Activated T-helper 2 cell treated with anti-CD3 and anti-CD28 coated beads, Interferon-gamma antibody, Interleukin-2, Interleukin-4, amounts not matched to agents 10 μg/mL and 5 μg/mL and 100 μg/mL, durations not matched to agents 14 hours and 24 hours and 36 hours (primary cell): ENCODE measurements at regions not wholly inside any gene's neighbourhood (a gene's known extent, or its start where the extent isn't known, plus 50 kb on each side); places are given as distances from the start of the nearest gene placed in this dataset.
"Not testable (repeated sequence)": the region's sequence is repeated elsewhere in the genome, so short reads cannot be mapped to it uniquely, and the experiment has no call there.

Source experiments
- DNase-seq: peaks from one replicate; pipeline ENCODE4 v3.0.0; 2021; ENCODE audit warnings: low spot score
- H3K27ac Mint-ChIP-seq: one replicate; pipeline ENCODE4 v1.8.0; 2021; ENCODE audit warnings: mixed read lengths
- H3K27me3 Mint-ChIP-seq: one replicate; pipeline ENCODE4 v1.8.0; 2021; ENCODE audit warnings: low read depth, mixed read lengths
- H3K36me3 Mint-ChIP-seq: one replicate; pipeline ENCODE4 v1.8.0; 2021; ENCODE audit warnings: low read depth, mixed read lengths
- H3K4me1 Mint-ChIP-seq: one replicate; pipeline ENCODE4 v1.8.0; 2021; ENCODE audit warnings: low read depth, mixed read lengths
- H3K4me3 Mint-ChIP-seq: one replicate; pipeline ENCODE4 v1.8.0; 2021; ENCODE audit warnings: low read depth, mild to moderate bottlenecking, moderate library complexity, mixed read lengths
- H3K9me3 Mint-ChIP-seq: one replicate; pipeline ENCODE4 v1.8.0; 2021; ENCODE audit warnings: mixed read lengths
- intact Hi-C: fragments of 100-400 bp; cut with micrococcal nuclease; formaldehyde crosslinking; loops from one replicate; pipeline ENCODE4 v1.15.1; 2023

DNA sequence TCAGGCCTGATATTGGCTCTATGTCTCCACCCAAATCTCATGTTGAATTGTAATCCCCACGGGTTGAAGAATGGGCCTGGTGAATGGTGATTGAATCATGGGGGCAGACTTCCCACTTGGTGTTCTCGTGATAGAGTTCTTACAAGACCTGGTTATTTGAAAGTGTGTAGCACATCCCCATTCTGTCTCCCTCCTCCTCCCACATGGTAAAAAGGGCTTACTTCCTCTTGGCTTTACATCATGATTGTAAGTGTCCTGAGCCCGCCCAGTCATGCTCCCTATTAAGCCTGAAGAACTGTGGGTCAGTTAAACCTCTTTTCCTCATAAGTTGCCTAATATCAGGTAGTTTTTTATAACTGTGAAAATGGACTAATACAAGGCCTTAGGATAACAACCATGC, 158.8 kb upstream of the ZNG1F start:
- H3K4me3 Mint-ChIP-seq, H3K36me3 Mint-ChIP-seq, intact Hi-C loops, H3K27me3 Mint-ChIP-seq, H3K27ac Mint-ChIP-seq, DNase-seq, H3K9me3 Mint-ChIP-seq, H3K4me1 Mint-ChIP-seq: not testable (repeated sequence)

DNA sequence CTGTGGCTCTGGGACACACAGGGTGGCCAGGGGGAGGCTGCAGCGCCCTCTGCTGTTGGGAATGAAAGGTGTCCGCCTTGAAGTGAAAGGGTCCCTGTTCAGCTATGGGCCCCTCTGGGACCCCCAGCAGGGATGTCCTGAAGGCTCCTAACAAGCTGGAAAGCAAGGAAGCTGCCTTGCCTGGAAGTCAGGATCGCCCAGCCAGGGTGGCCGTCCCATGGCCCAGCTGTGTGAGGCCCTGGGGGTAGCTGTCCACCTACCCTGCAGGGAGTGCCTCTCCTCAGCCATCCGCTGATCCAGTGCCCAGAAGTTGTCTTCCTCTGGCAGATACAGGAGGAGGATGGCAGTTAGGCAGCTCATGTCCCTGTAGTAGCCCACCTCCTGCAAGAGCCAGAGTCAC, 143.4 kb upstream of the ZNG1F start:
- H3K4me1 Mint-ChIP-seq, H3K4me3 Mint-ChIP-seq, H3K9me3 Mint-ChIP-seq, H3K27me3 Mint-ChIP-seq, H3K27ac Mint-ChIP-seq, DNase-seq, intact Hi-C loops, H3K36me3 Mint-ChIP-seq: not testable (repeated sequence)

GRCh38 chr9:41321277-41321676, 132.2 kb upstream of the ZNG1F start:
- DNase-seq, H3K4me1 Mint-ChIP-seq, H3K9me3 Mint-ChIP-seq, H3K36me3 Mint-ChIP-seq, H3K27me3 Mint-ChIP-seq, intact Hi-C loops, H3K27ac Mint-ChIP-seq, H3K4me3 Mint-ChIP-seq: not testable (repeated sequence)

DNA sequence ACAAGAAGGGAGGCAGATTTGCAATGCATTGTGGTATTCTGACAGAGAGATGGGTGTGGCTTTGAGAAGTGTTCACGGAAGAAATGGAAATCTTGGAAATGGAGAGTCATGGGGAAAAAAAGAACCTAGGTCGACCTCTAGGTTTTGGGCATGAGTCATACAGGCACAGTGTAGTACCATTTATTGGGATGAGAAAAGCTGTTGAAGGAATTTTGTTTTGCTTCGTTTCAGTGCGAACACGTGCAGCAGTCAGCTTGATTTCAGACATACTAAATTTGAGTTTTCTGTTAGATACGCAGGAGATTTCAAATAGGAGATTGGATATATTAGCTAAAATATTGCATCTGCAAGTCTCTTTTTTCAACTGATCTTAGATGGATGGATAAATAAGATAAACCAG, 119.8 kb upstream of the ZNG1F start:
- H3K36me3 Mint-ChIP-seq, H3K27ac Mint-ChIP-seq, H3K9me3 Mint-ChIP-seq, DNase-seq, H3K27me3 Mint-ChIP-seq, intact Hi-C loops, H3K4me3 Mint-ChIP-seq, H3K4me1 Mint-ChIP-seq: not testable (repeated sequence)

- intact Hi-C loops, DNase-seq, H3K36me3 Mint-ChIP-seq, H3K9me3 Mint-ChIP-seq, H3K27ac Mint-ChIP-seq, H3K4me3 Mint-ChIP-seq, H3K27me3 Mint-ChIP-seq, H3K4me1 Mint-ChIP-seq: not testable (repeated sequence)
Observed at GRCh38 chr9:41285744-41286143, 96.6 kb upstream of the ZNG1F start.

DNA sequence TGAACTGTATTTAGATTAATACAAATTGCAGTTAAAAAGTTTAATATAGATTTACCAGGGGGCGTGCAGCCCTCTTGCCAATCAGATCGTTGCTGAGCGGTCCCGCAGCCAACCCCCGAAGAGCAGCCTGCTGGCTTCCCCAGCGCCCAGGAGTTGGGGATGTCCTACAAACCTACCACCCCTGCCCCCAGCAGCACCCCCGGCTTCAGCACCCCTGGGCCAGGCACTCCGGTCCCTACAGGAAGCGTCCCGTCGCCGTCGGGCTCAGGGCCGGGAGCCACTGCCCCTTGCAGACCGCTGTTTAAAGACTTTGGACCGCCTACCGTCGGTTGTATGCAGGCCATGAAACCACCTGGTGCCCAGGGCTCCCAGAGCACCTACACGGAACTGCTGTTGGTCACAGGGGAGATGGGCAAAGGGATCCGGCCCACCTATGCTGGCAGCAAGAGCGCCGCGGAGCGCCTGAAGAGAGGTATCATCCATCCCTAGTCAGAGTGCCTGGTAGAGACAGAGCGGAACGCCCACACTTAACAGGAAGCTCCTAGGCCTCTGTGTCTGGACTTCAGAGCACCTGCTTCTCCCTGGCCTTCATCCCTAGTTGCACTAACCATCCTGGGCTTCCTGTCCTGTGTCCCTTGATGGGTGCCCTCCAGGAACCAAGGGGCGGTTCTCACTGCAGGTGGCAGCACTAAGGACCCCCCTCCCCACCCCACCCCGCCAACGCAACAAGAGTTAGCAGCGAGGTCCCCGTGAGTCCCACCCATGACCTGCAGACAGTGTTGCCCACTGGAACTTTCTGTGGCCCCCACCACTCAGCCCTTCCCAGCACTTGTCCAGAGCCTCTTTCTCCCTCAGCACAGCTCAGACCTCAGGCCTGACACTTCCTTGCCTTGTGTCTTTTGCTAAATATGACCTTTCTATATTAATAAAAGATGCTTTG, 91.5 kb upstream of the ZNG1F start:
- H3K9me3 Mint-ChIP-seq, H3K36me3 Mint-ChIP-seq, DNase-seq, H3K4me3 Mint-ChIP-seq, H3K4me1 Mint-ChIP-seq, H3K27ac Mint-ChIP-seq, H3K27me3 Mint-ChIP-seq, intact Hi-C loops: not testable (repeated sequence)

- H3K36me3 Mint-ChIP-seq, H3K27ac Mint-ChIP-seq, H3K27me3 Mint-ChIP-seq, H3K4me1 Mint-ChIP-seq, DNase-seq, H3K9me3 Mint-ChIP-seq, intact Hi-C loops, H3K4me3 Mint-ChIP-seq: not testable (repeated sequence)
Observed at GRCh38 chr9:41279437-41279836, 90.3 kb upstream of the ZNG1F start.

DNA sequence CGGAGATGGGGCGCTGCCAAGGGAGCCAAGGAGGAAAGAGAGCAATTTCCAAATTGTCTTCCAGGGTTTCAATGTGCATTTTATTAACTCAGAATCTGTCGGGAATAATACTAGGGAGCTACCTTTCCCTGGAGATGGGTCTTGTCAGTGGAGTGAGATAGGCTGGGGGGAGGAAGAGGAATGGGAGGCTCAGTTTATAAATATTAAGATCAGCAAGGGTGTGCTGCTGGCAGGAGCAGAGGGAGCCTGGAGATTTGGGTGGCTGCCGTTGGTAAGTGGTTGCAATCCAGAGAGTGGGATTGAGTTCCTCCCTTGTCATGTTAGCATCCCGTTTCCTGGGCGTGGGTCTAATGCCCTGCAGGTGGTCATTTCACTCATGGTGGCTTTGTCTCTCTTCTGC, 89.9 kb upstream of the ZNG1F start:
- DNase-seq, H3K36me3 Mint-ChIP-seq, H3K27ac Mint-ChIP-seq, H3K4me1 Mint-ChIP-seq, H3K4me3 Mint-ChIP-seq, H3K27me3 Mint-ChIP-seq, H3K9me3 Mint-ChIP-seq, intact Hi-C loops: not testable (repeated sequence)

- H3K27me3 Mint-ChIP-seq, H3K4me1 Mint-ChIP-seq, H3K36me3 Mint-ChIP-seq, H3K9me3 Mint-ChIP-seq, intact Hi-C loops: not testable (repeated sequence)
- peak; percentile 77 for DNase-seq
- peak overlapping the region; percentile 22 for H3K27ac Mint-ChIP-seq
- H3K4me3 Mint-ChIP-seq = peak overlapping the region; percentile 58
Observed at GRCh38 chr9:41273549-41274267, 84.6 kb upstream of the ZNG1F start.

DNA sequence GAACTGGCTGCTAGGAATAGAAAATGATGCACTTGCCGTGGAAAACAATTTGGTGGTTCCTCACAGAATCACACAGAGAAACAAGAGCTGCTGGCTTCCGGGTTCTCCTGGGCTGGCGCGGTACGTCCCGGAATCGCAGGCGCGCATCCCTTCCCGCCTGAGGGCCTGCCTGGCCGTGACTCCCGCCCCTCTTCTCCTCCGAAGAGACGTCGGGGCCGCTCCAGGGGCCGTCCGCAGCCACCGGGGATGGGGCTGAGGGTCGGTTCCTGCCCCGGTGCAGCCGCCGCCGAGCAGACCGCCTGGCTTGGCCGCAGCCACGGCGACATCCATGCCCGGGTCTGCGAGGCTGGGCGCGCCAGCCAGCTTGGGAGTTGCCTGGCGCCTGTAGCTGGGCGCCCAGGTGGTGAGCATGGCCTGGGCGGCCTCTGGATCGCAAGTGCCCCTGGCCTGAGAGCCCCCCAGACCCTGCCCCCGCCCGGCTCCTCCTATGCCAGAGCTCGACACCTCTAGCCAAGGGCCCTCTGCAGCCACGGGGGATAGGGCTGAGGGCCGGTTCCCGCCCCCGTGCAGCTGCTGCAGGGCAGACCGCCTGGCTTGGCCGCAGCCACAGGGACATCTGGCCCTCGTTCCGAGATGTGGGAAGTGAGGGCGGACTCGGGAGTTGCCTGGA, 83.9 kb upstream of the ZNG1F start:
- H3K27ac Mint-ChIP-seq, H3K27me3 Mint-ChIP-seq, H3K4me1 Mint-ChIP-seq, H3K36me3 Mint-ChIP-seq, H3K4me3 Mint-ChIP-seq, H3K9me3 Mint-ChIP-seq, intact Hi-C loops: not testable (repeated sequence)
- DNase-seq = peak; percentile 41

DNA sequence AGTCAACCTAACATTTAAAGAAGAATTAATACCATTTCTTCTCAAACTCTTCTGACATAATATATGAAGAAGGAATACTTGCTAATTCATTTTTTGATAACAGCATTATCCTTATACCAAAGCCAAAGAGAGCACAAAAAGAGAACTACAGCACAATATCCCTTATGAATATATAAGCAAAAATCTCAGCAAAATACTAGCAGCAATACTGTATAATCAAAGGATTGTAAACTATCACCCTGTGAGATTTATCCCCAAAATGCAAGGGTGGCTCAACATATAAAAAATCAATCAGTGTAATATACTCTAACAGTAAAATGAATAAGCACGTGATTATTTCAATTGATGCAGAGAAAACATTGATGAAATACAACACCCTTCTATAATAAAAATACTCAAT, 81.9 kb upstream of the ZNG1F start:
- H3K27me3 Mint-ChIP-seq, H3K27ac Mint-ChIP-seq, H3K4me1 Mint-ChIP-seq, H3K36me3 Mint-ChIP-seq, intact Hi-C loops, DNase-seq, H3K4me3 Mint-ChIP-seq, H3K9me3 Mint-ChIP-seq: not testable (repeated sequence)

DNA sequence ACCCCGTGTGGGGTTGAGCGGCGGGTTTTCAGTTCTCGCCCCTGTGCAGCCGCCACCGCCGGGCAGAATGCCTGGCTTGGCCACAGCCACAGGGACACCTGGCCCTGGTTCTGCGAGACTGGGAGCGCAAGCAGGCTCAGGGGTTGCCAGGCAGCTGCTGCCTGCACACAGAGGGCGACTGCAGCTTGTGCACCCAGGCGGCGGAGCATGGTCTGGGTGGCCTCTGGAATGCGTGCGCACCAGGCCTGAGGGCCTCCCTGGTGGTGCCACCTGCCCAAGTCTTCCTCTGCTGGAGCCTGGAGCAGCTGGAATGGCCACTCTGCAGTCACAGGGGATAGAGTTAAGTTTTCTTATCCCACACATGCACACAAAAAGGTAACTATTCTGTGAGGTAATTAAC, 80.4 kb upstream of the ZNG1F start:
- DNase-seq, H3K4me1 Mint-ChIP-seq, intact Hi-C loops, H3K9me3 Mint-ChIP-seq, H3K27ac Mint-ChIP-seq, H3K27me3 Mint-ChIP-seq, H3K4me3 Mint-ChIP-seq, H3K36me3 Mint-ChIP-seq: not testable (repeated sequence)

DNA sequence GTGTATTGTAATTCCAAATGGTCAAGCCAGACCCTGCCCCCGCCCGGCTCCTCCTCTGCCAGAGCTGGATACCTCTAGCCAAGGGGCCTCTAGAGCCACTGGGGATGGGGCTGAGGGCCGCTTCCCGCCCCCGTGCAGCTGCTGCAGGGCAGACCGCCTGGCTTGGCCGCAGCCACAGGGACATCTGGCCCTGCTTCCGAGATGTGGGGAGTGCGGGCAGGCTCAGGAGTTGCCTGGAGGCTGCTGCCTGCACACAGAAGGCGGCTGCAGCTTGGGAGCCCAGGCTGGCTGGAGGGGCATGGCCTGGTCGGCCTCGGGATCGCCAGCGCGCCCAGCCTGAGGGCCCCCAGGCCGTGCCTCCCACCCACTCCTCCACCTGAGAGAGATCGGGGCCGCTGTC, 79.9 kb upstream of the ZNG1F start:
- H3K4me1 Mint-ChIP-seq, H3K9me3 Mint-ChIP-seq, H3K4me3 Mint-ChIP-seq, H3K36me3 Mint-ChIP-seq, intact Hi-C loops, H3K27me3 Mint-ChIP-seq, DNase-seq, H3K27ac Mint-ChIP-seq: not testable (repeated sequence)
